AG08395 (cell line): ENCODE measurements at regions not wholly inside any gene's neighbourhood (a gene's known extent, or its start where the extent isn't known, plus 50 kb on each side); places are given as distances from the start of the nearest gene placed in this dataset.

Source experiments
- DNase-seq: peaks from one replicate; pipeline ENCODE4 v3.0.0; 2012; ENCODE audit warnings: mixed read lengths, low spot score

DNA sequence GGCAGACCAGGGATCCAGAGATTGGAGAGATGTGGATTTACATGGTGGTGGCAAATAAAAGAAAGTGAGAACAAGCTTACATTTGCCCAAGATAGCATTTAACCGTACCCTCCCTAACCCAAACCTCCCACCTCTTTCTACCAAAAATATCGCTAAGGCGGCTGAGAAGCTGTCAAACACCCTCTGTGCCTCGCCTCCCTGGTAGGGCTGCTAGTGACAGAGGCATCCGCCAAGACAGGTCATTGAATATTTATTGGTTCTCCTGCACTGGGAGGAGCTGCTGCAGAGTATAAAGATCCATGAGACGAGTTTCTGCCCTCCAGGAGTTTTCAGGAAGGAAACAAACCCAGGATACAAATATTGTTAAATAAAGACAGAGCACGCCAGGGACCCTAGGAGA lies 107.3 kb upstream of the TMC3 start:
- no peak for DNase-seq

DNA sequence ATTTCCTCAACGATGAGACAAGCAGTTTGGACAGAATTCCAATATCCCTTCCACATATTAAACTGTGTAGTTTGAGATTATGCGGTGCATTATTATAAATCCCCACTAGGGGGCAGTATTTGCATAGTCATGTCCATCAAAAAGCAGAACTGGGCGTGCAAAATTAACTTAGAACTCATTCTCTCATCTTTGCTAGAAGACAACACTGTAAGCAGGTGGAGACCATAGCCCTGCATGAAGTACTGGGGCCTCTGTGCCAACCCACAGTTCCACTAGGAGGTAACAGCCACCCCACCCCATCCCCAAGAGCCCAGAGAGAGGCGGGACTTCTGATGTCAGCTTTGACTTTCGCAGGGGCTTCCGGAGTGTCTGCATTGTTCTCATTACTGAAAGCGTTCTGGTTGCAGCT lies 106.6 kb upstream of the TMC3 start:
- peak; percentile 51 for DNase-seq

DNA sequence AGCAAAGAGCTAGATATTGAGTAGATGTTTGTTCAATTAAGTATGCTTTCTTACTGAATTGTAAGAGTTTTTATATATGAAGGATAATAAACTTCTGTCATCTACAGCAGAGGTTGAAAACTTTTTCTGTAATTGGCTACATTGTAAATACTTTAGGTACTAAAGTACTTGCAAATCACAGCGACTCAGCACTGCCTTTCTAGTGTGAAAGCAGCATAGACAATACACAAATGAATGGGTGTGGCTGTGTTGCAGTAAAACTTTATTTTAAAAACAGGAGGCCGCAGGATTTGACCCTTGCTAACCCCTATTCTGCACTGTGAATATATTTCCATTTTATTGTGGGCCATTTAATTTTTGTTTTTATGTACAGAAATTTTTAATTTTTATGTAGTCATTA lies 104.3 kb upstream of the TMC3 start:
- no peak for DNase-seq

DNA sequence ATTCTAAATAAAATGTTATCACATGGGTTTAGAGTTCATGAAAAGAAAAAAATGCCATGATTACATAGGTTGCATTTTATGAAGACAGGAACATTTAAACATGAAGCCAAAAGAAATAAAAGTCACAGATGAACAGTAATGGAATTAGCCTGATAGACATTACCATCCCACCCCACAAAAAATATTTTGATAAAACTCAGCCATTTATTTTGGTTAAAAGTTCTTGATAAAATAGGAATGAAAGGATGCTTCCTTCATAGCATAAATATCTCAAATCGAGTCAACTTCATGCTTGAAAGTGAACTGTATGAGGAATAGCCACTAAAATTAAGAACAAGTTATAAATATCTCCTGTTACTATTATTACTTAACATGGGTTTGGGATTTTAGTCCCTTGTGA lies 101.9 kb upstream of the TMC3 start:
- DNase-seq = no peak

DNA sequence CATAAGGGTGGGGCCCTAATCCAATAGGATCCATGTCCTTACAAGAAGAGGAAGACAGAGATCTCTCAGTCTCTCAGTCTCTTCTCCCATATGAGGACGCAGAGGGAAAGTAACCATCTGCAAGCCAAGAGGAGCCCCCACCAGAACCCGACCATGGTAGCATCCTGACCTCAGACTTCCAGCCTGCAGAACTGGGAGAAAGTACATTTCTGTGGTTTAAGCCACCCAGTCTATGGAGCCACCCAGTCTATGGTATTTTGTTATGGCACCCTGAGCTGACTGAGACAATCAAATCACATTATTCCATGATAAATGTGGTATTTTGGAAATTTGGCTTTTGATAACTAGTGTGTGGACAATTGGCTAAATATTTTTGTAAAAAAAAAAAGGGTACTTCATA lies 101.5 kb upstream of the TMC3 start:
- no peak for DNase-seq

DNA sequence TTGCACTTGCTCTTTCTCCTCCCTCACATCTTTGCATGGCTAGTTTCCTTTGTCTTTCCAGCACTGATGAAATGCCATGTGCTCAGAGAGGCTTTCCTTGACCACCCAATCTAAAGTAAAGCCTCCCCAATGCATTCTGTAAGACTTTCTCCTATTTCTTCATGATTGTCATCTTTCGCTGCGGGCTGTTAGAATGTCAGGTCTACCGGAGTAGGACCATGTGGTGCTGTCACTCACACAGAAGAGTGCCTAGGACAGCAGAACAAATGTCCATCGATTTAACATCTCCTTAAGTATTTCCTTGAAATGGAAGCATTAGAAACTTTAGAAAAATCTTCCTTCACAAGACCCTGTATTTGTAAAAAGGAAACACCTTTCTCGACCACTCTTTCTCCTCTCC lies 99.9 kb upstream of the TMC3 start:
- no peak for DNase-seq

DNA sequence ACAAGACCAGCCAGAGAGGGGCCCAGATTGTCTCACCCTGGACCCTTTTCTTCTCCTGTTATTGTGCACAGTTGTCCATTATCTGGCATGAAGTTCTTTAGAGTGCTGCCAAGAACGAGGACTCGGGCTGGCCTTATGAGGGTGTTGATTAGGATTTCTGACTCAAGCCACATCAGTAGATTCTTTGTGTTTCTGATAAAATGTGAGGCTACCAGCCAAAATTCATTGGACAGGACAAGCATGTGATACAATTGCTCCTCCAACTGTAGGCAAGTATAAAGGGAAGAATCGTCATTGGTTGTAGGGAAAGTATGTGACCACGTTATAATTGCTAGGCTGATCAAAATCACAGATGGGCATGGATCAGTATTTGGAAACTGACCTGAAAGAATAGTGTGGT lies 99.2 kb upstream of the TMC3 start:
- DNase-seq = no peak

DNA sequence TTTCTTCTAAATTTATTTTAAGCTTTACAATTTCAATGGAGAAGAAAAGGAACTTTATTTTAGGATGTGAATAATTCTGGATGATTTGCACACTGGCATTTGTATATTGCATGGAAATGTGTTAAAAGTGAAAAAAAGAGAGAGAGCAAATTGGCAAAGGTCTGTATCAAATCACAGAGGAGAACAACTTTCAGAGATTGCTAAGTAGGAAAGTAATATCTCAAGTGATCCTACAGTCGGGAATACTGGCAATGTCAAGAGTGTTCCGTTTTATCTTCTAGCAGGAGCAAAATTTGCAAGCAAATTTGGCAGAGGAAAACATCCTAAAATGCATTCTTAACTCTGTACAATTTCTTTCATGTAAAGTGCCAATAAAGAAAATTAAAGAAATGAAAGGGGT lies 97.1 kb upstream of the TMC3 start:
- DNase-seq = no peak

DNA sequence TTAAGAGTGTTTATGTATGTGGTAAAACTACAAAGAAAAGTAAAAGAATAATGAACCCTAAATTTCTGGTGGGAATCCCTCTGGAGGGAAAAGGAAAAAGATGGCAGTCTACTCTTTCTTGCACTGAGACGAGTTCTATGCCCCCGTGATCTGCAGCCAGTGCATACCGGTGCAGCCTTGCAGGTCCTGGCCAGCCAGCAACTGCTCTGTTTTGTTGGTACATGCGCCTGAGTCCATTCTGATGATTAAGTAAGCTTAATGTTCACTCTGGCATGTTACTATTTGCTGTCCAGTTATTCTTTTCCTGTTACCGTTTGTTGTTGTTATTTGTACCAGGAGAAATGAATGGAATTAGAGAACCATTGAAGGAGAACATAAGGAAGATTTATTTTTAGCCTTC lies 95.1 kb upstream of the TMC3 start:
- DNase-seq = no peak

DNA sequence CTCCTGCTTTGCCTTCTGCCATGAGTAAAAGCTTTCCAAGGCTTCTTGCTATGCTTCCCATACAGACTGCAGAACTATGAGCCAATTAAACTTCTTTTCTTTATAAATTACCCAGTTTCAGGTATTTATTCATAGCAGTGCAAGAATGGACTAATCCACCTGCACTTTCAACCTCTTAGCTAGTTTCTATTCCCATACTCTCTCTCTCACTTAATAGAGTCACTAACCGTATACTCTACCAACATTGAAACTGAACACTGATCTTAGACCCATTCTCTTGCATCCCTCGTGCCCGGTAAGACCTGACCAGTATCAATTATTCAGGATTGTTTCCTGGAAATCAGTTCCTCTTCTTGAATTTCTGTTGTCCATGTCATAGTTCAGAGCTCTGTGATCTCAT lies 92.7 kb upstream of the TMC3 start:
- no peak for DNase-seq

DNA sequence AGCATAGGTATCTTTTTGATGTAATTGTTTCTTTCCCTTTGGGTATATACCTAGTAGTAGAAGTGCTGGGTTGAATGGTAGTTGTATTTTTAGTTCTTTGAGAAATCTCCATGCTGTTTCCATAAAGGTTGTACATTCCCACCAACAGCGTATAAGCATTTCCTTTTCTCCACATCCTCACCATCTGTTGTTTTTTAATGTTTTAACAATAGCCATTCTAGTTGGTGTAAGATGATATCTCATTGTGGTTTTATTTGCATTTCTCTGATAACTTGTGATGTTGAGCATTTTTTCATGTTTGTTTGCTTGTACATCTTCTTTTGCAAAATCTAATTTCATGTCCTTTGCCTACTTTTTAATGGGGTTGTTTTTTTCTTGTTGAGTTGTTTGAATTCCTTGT lies 80.0 kb upstream of the TMC3 start:
- no peak for DNase-seq

DNA sequence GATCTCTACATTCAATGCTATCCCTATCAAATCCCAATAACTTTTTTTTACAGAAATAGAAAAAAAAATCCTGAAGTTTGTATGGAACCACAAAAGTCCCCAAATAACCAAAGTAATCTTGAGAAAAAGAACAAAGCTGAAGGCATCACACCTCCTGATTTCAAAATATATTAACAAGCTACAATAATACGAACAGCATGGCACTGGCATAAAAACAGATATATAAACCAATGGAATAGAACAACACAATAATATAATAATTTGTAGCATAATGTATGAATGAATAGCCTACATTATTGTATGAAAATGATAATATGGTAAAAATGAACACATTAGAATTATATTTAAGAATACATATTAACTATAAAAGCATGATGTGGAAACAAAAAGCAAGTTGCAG lies 76.7 kb upstream of the TMC3 start:
- no peak for DNase-seq

DNA sequence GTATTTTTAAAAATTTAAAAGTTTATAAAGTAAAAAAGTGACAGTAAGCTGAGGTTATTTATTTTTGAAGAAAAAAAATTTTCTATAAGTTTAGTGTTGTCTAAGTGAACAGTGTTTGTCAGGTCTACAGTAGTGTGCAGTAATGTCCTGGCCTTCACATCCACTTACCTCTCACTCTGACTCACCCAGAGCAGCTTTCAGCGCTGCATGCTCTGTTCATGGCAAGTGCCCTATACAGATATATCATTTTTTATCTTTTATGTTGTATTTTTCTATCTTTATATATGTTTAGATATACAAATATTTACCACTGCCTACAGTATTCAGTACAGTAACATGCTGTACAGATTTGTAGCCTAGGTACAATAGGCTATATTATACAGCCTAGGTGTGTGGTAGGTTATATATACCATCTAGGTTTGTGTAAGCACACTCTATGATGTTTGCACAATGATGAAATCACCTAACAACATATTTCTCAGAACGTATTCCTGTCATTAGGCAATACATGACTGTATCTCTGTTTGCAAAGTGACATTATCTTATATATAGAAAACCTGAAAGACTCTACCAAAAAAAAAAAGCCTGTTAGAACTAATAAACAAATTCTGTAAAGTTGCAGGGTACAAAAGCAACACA lies 75.9 kb upstream of the TMC3 start:
- DNase-seq = no peak

DNA sequence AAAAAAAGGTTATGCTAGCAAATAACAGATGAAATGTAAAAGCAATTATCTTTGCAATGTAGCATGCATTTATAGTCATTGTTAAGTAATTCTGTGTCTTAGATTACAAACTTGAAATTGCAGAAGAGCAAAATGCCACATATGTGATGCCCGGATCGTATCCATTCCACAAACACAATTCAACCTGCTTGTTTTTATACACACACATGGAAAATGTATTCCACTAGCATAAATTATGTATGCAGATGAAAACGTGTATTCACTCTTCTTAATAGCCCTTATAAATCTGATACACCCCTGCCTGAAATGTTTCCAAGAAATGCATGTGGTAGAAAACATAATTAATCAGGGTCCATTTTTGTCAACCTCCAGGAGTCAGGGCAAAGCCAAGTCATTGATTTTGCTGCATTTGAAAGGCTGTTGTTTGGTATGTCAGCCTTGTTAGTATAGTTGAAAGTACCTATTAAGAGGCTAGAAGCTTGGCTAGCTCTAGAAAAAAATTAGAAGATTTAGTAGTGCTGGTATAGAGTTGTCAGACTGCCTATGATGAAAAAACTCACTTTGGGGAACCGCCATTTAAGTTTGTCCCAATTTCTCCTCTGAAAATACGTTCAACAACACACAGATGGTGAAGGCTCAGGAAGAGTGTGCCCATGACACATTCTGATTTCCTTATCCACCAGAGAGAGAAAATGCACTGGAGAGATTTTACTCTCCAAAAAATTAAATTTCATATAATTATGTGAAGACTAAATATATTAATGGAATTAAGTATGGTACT lies 69.2 kb upstream of the TMC3 start:
- DNase-seq = no peak

DNA sequence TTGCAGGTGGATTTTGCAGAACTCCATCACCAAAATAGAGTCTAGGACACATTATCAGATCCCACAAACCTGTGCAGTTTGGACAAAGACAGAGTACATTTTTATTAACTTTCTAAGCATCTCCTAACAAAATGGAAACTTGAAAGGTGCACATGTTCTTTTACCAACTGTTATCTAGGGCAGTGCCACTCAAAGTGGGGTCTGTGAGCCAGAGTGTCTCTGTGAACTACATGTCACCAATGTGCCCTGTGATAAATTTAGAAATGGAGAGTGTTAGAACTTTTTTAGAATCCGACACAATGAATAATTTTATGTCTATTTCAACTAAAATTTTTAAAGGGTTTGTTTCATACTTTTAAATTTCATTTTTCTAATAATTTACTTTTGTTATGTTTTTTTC lies 68.4 kb upstream of the TMC3 start:
- no peak for DNase-seq

DNA sequence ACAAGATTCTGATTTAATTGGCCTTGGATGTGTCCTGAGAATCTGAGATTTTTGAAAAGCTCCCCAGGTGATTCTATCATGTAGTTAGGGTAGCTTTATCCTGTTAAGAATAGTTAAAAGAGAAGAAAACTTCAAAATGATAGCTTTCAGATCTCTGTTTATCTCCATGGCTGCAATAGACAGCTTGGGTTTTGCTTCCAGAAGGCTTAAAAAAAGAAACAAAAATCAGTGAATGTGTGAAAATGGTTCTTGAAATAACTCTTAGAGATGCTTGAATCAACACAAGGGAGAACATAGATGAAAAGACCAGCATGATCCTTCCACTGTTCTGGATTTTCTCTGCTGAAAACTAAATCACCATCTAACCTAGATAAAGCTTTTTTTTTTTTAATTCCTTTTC lies 60.8 kb upstream of the TMC3 start:
- DNase-seq = no peak

DNA sequence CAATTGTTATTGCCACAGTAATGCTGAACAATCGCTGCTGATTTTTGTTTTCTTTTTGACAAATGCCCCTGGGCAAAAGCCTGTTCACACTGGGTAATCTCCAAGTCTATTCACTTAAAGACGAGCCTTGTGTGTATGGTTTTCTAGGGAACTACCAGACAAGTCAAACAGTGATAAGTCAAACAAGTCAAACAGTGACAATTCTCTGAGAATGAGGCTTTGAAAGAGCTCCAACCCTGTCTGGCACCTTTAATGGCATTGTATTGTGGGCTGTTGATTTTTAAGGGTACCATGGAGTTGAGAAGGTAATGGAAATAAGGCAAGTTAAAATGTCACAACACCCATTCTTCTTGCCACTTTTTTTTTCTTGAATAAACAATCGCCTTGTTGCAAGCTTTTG lies 59.4 kb upstream of the TMC3 start:
- DNase-seq = no peak

DNA sequence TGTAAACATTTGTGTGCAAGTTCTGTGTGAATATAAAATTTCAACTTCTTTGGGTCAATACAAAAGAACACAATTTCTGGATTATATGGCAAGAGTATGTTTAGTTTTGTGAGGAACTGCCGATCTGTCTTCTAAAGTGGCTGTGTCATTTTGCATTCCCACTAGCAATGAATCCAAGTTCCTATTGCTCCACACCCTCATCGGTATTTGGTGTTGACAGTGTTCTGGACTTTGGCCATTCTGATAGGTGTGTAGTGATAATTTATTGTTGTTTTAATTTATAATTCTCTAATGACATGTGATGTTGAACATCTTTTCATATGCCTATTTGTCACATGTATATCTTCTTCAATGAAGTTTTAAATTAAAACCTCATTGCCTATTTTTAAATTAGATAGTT lies 58.2 kb upstream of the TMC3 start:
- DNase-seq = no peak

DNA sequence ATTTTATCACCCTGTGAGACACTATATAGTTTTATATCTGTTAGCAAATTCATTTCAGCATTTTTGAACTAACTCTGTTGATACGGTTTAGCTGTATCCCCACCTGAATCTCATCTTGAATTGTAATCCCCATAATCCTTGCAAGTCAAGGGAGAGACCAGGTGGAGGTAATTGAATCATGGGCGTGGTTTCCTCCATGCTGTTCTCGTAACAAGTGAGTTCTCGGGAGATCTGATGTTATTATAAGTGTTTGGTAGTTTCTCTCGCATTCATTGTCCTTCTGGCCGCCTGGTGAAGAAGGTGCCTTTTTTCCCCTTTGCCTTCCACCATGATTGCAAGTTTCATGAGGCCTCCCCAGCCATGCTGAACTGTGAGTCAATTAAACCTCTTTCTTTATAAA lies 53.2 kb upstream of the TMC3 start:
- no peak for DNase-seq

DNA sequence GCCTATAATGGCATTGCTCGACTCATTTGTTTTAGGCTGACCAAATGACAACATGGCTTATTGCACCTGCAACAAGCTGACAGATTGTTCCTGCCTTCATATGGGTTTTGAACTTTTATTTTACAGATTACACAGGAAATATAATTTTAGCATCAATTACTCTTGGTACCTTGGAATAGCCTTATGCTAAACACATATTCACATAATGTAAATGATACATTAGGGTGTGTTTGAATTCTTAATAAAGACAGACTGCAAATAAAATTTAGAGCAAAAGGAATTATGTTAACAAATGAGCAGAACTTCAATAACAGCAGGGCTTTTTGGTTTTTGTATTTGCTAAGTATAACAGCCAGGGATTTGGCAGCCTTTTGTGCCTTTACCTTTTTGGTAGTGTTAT lies 51.9 kb upstream of the TMC3 start:
- DNase-seq = no peak
